Aorta (tissue), 5 donors: ENCODE measurements at regions not wholly inside any gene's neighbourhood (a gene's known extent, or its start where the extent isn't known, plus 50 kb on each side); places are given as distances from the start of the nearest gene placed in this dataset.

Experiments used
- ATAC-seq: fragments of 200-7000 bp; cut with Tn5 transposase; one replicate; pipeline ENCODE4 v1.9.1; 2022; ENCODE audit warnings: moderate library complexity; ENCODE audit not compliant: low FRiP score
- DNase-seq, 2 donors: peaks; one replicate each; pipeline ENCODE4 v3.0.0-alpha.2; 2020
- H3K27ac ChIP-seq, 2 donors: one replicate each; pipeline ENCODE4 v1.5.1; 2013; ENCODE audit warnings: low read length in 2 of 2, mild to moderate bottlenecking in 2 of 2, moderate library complexity in 2 of 2, control low read depth in 1 of 2, inconsistent platforms in 1 of 2, low read depth in 1 of 2
- H3K27me3 ChIP-seq, 2 donors: one replicate each; pipeline ENCODE4 v1.6.1; 2013; ENCODE audit warnings: control low read depth in 1 of 2, low read length in 1 of 2, mild to moderate bottlenecking in 1 of 2, moderate library complexity in 1 of 2; ENCODE audit not compliant: insufficient read depth in 2 of 2, control insufficient read depth in 1 of 2
- H3K36me3 ChIP-seq, 2 donors: one replicate each; pipeline ENCODE4 v1.6.1; 2013; ENCODE audit warnings: control low read depth in 1 of 2, low read length in 1 of 2, mild to moderate bottlenecking in 1 of 2; ENCODE audit not compliant: insufficient read depth in 2 of 2, control insufficient read depth in 1 of 2
- H3K4me1 ChIP-seq, 2 donors: one replicate each; pipeline ENCODE4 v1.6.1; 2013; ENCODE audit warnings: low read length in 2 of 2, control low read depth in 1 of 2, mild to moderate bottlenecking in 1 of 2, moderate library complexity in 1 of 2; ENCODE audit not compliant: insufficient read depth in 2 of 2, control insufficient read depth in 1 of 2
- H3K4me3 ChIP-seq, 2 donors: one replicate each; pipeline ENCODE4 v1.5.1; 2013; ENCODE audit warnings: low read length in 2 of 2, control low read depth in 1 of 2, mild to moderate bottlenecking in 1 of 2
- H3K9me3 ChIP-seq: one replicate; pipeline ENCODE4 v1.6.1; 2013; ENCODE audit warnings: mild to moderate bottlenecking, low read length; ENCODE audit not compliant: control insufficient read depth
- WGBS, 2 donors: extraction: QIAGEN DNeasy Blood & Tissue Kit; methylation state at CpG; one replicate each; pipeline ENCODE4 v1.1.7; 2013; 5-methylcytosine and 5-hydroxymethylcytosine counted together
- intact Hi-C, 2 donors: fragments of 100-400 bp; cut with DNase I; formaldehyde crosslinking; loops; one replicate each; pipeline versions ENCODE4 v1.14.2 to v1.15.0; 2022
- donor health status: healthy with polysubstance abuse.
- donor health status: Bipolar disorder and iron deficiency.
- donor health status: DM: no; HTN: no; CAD: no.
- donor health status: DM: no; HTN: no; CAD: no.
- donor health status: DM: yes; HTN: yes; CAD: no.

GRCh38 chr2:19127616-19128015 lies 230.8 kb downstream of the OSR1 start:
- H3K4me3 ChIP-seq = no peak overlapping the region
- H3K9me3 ChIP-seq = no peaks in the 10 kb centered on the region
- H3K27me3 ChIP-seq = no peaks in the 10 kb centered on the region
- peaks cover 0 to 5% of the 10 kb centered on the region in 2 donors for H3K4me1 ChIP-seq
- H3K27ac ChIP-seq = no peak overlapping the region
- 94 to 97% methylated on average over 3 of the region's 3 CpGs for whole genome bisulfite sequencing, 2 donors
- ATAC-seq (no peak), DNase-seq (no peak)
- no peaks in the 10 kb centered on the region for H3K36me3 ChIP-seq
- intact Hi-C loops = no loop called here

- ATAC-seq (no peak), DNase-seq (no peak)
- 87 to 88% methylated on average over 9 of the region's 9 CpGs for WGBS, 2 donors
- Histone ChIP-seq H3K27me3 (no peaks in the 10 kb centered on the region), H3K36me3 (no peaks in the 10 kb centered on the region), H3K4me1 (peaks cover 0 to 5% of the 10 kb centered on the region in 2 donors), H3K27ac (no peak overlapping the region), H3K4me3 (no peak overlapping the region), H3K9me3 (no peaks in the 10 kb centered on the region)
- intact Hi-C loops = no loop called here
These were observed 232.3 kb downstream of the OSR1 start for GRCh38 chr2:19125901-19126680.

- DNase-seq = no peak
- no peak overlapping the region for H3K4me3 ChIP-seq
- no peaks in the 10 kb centered on the region for H3K9me3 ChIP-seq
- H3K36me3 ChIP-seq = no peaks in the 10 kb centered on the region
- ATAC-seq = no peak
- no peaks in the 10 kb centered on the region for H3K4me1 ChIP-seq
- no peak overlapping the region for H3K27ac ChIP-seq
- intact Hi-C loops = no loop called here
- WGBS, 2 donors = 81 to 93% methylated on average over 5 of the region's 5 CpGs
- H3K27me3 ChIP-seq = no peaks in the 10 kb centered on the region
These were observed 234.3 kb downstream of the OSR1 start for GRCh38 chr2:19124135-19124534.

GRCh38 chr2:19123556-19123955 lies 234.9 kb downstream of the OSR1 start:
- DNase-seq (no peak), ATAC-seq (no peak)
- no peaks in the 10 kb centered on the region for H3K9me3 ChIP-seq
- WGBS, 2 donors = 94% methylated on average over 2 of the region's 2 CpGs
- no peaks in the 10 kb centered on the region for H3K36me3 ChIP-seq
- no peak overlapping the region for H3K27ac ChIP-seq
- no peak overlapping the region for H3K4me3 ChIP-seq
- intact Hi-C loops = no loop called here
- no peaks in the 10 kb centered on the region for H3K4me1 ChIP-seq
- no peaks in the 10 kb centered on the region for H3K27me3 ChIP-seq

GRCh38 chr2:19122220-19122619 lies 236.2 kb downstream of the OSR1 start:
- Histone ChIP-seq H3K4me1 (no peaks in the 10 kb centered on the region), H3K27me3 (no peaks in the 10 kb centered on the region), H3K9me3 (no peaks in the 10 kb centered on the region), H3K36me3 (no peaks in the 10 kb centered on the region), H3K4me3 (no peak overlapping the region), H3K27ac (no peak overlapping the region)
- ATAC-seq = no peak
- WGBS, 2 donors = 97 to 100% methylated on average over 1 of the region's 1 CpG
- intact Hi-C loops = no loop called here
- DNase-seq = no peak

- DNase-seq (no peak), ATAC-seq (no peak)
- Histone ChIP-seq H3K4me3 (no peak overlapping the region), H3K27me3 (no peaks in the 10 kb centered on the region), H3K36me3 (no peaks in the 10 kb centered on the region), H3K4me1 (no peaks in the 10 kb centered on the region), H3K27ac (no peak overlapping the region), H3K9me3 (no peaks in the 10 kb centered on the region)
- 65 to 69% methylated on average over 12 of the region's 12 CpGs for WGBS, 2 donors
- intact Hi-C loops = no loop called here
These were observed 237.3 kb downstream of the OSR1 start for GRCh38 chr2:19120941-19121750.

GRCh38 chr2:19120181-19120580 lies 238.2 kb downstream of the OSR1 start:
- Histone ChIP-seq H3K27me3 (no peaks in the 10 kb centered on the region), H3K4me3 (no peak overlapping the region), H3K9me3 (no peaks in the 10 kb centered on the region), H3K4me1 (no peaks in the 10 kb centered on the region), H3K36me3 (no peaks in the 10 kb centered on the region), H3K27ac (no peak overlapping the region)
- WGBS, 2 donors = 93 to 95% methylated on average over 5 of the region's 5 CpGs
- intact Hi-C loops = no loop called here
- DNase-seq = no peak
- ATAC-seq = no peak

GRCh38 chr2:19119326-19120001 lies 239.0 kb downstream of the OSR1 start:
- Histone ChIP-seq H3K27ac (no peak overlapping the region), H3K36me3 (no peaks in the 10 kb centered on the region), H3K27me3 (no peaks in the 10 kb centered on the region), H3K9me3 (no peaks in the 10 kb centered on the region), H3K4me3 (no peak overlapping the region), H3K4me1 (peaks cover 0 to 3% of the 10 kb centered on the region in 2 donors)
- ATAC-seq = no peak
- intact Hi-C loops = loop anchor here in 1 of 2 donors (10.0 kb wide), 1 partner anchor 745 kb away; no protein-coding TSS in a partner anchor
- 94 to 95% methylated on average over 3 of the region's 3 CpGs for WGBS, 2 donors
- DNase-seq = no peak
